ENCODE measurements at regions not wholly inside any gene's neighbourhood (a gene's known extent, or its start where the extent isn't known, plus 50 kb on each side); places are given as distances from the start of the nearest gene placed in this dataset.
A peak's percentile ranks its signal among the peaks of the same experiment; 100 is the strongest.

GRCh38 chr15:29904757-29905417 is 82.6 kb upstream of the TJP1 start:
- Histone ChIP-seq H2BK120ac (ENCODE audit: low read depth, low read length, poor library complexity, severe bottlenecking) (no peak overlapping the region), H3K9me3 (ENCODE audit: control insufficient read depth, low read depth, low read length) (no peaks in the 10 kb centered on the region), H3K27me3 (ENCODE audit: insufficient read depth, low read length) (no peaks in the 10 kb centered on the region), H2AK5ac (ENCODE audit: insufficient read length, low read length) (no peak overlapping the region), H3K56ac (ENCODE audit: insufficient read length, low read depth, low read length) (no peak overlapping the region), H3K23ac (ENCODE audit: insufficient read length, low read depth, low read length) (no peak overlapping the region), H4K5ac (ENCODE audit: insufficient read length, low read depth, low read length) (no peak overlapping the region), H4K20me1 (ENCODE audit: control insufficient read depth, insufficient read depth, insufficient read length) (no peaks in the 10 kb centered on the region), H2BK15ac (ENCODE audit: low read depth, low read length) (no peak overlapping the region), H3K9ac (ENCODE audit: extremely low read depth, insufficient read length, low read length) (no peak overlapping the region), H3K23me2 (ENCODE audit: insufficient read length, low read depth, low read length, poor library complexity, severe bottlenecking) (no peaks in the 10 kb centered on the region), H4K91ac (ENCODE audit: insufficient read length, low read depth, low read length) (no peak overlapping the region), H3K79me2 (ENCODE audit: insufficient read depth, low read length) (no peaks in the 10 kb centered on the region), H2BK20ac (ENCODE audit: low read depth, low read length, poor library complexity, severe bottlenecking) (no peak overlapping the region), H3K4me2 (ENCODE audit: insufficient read depth, insufficient read length, low read length) (no peak overlapping the region), H3K27ac (ENCODE audit: insufficient read length, low read depth, low read length) (no peak overlapping the region), H3K79me1 (ENCODE audit: insufficient read depth, low read depth, low read length, poor library complexity, severe bottlenecking) (no peaks in the 10 kb centered on the region), H2AFZ (ENCODE audit: low read length) (no peak overlapping the region), H3K4ac (ENCODE audit: low read depth, low read length) (no peak overlapping the region), H3K18ac (ENCODE audit: insufficient read length, low read depth, low read length) (no peak overlapping the region), H2BK5ac (ENCODE audit: insufficient read length, low read length) (no peak overlapping the region), H3K4me1 (ENCODE audit: insufficient read depth, low read length) (peaks cover 10% of the 10 kb centered on the region), H4K8ac (replicated peaks; ENCODE audit: insufficient read length, low read depth, low read length) (no peak overlapping the region), H2BK12ac (ENCODE audit: insufficient read length, low read depth, low read length) (no peak overlapping the region), H3T11ph (ENCODE audit: low read length) (no peak overlapping the region), H3K14ac (ENCODE audit: insufficient read depth, low read length) (peak overlapping the region; percentile 1; the same call in 1 of the 2 replicates)
- DNase-seq = no peak
- no peaks in the 10 kb centered on the region; the same call in 1 of the 2 replicates for H3K27me3 Mint-ChIP-seq (ENCODE audit: low read depth)
- H3K36me3 Mint-ChIP-seq (ENCODE audit: insufficient read depth in 1 of 3, low read depth in 3 of 3) = peaks cover 0 to 7% (median 2%) of the 10 kb centered on the region in 3 experiments; a peak in 1 of 7 replicates
- peaks cover 38 to 40% of the 10 kb centered on the region in 2 experiments for H3K4me1 Mint-ChIP-seq
- H3K27ac Mint-ChIP-seq = peak overlapping the region; percentile 27 to 85 (median 42); a peak in 5 of 7 replicates
- TF ChIP-seq CTCF (conservative IDR thresholded peaks at IDR 0.05) = no peak
- no CpG with 5 or more reads among the region's 4 CpGs for WGBS (ENCODE audit: extremely low coverage, insufficient read length, low lambda C conversion rate)
- H3K4me3 Mint-ChIP-seq = no peak overlapping the region
- peaks cover 1 to 2% of the 10 kb centered on the region in 2 experiments; a peak in 4 of 5 replicates for H3K9me3 Mint-ChIP-seq
